B cell (primary cell): ENCODE measurements at regions not wholly inside any gene's neighbourhood (a gene's known extent, or its start where the extent isn't known, plus 50 kb on each side); places are given as distances from the start of the nearest gene placed in this dataset.

Source experiments
- ATAC-seq: fragments of 200-7000 bp; cut with Tn5 transposase; one replicate; pipeline ENCODE4 v1.10.0; 2021; ENCODE audit warnings: low read depth, mild to moderate bottlenecking, moderate number of reproducible peaks, moderate library complexity
- CTCF ChIA-PET: fragments of 350-600 bp; sonication (Branson Sonifier 250); formaldehyde crosslinking; loops from one replicate; lab custom pipeline; 2021; ENCODE audit warnings: antibody characterized with exemption, inconsistent platforms; lab: Charles Lee
- POLR2A ChIA-PET: fragments of 350-600 bp; sonication (Branson Sonifier 250); formaldehyde crosslinking; loops from one replicate; lab custom pipeline; 2021; ENCODE audit warnings: antibody characterized with exemption; lab: Charles Lee
- DNase-seq: peaks from one replicate; pipeline ENCODE4 v3.0.0; 2013
- H2AFZ ChIP-seq: 2 replicates; pipeline ENCODE4 v1.6.1; 2012; ENCODE audit warnings: mild to moderate bottlenecking, low read depth, low read length; ENCODE audit not compliant: insufficient read depth, poor library complexity, severe bottlenecking
- H3K27ac ChIP-seq, 2 donors: 1 replicate in 1 of 2; 2 replicates in 1 of 2; pipeline ENCODE4 v1.5.1; 2012 to 2013; ENCODE audit warnings: low read length in 2 of 2, mild to moderate bottlenecking in 2 of 2, moderate library complexity in 1 of 2
- H3K27me3 ChIP-seq, 4 experiments: fragments of 200-600 bp in 1 of 4; sonication (generic) in 1 of 4; replicated peaks in 1 of 4; 1 replicate in 2 of 4; 2 replicates in 2 of 4; pipeline versions ENCODE4 v1.6.1 to v1.7.0; 2013 to 2016; ENCODE audit warnings: low read length in 3 of 4, mild to moderate bottlenecking in 2 of 4, mixed read lengths in 1 of 4, moderate library complexity in 1 of 4; ENCODE audit not compliant: insufficient read depth in 4 of 4, control insufficient read depth in 3 of 4; ENCODE audit errors: control extremely low read depth in 1 of 4
- H3K36me3 ChIP-seq, 2 experiments: replicated peaks in 1 of 2; 1 replicate in 1 of 2; 2 replicates in 1 of 2; pipeline versions ENCODE4 v1.6.1 to v1.7.1; 2013; ENCODE audit warnings: low read length in 1 of 2; ENCODE audit not compliant: insufficient read depth in 2 of 2, control insufficient read depth in 1 of 2; ENCODE audit errors: control extremely low read depth in 1 of 2, extremely low read depth in 1 of 2
- H3K4me1 ChIP-seq, 2 donors: fragments of 200-600 bp in 1 of 2; sonication (generic) in 1 of 2; 1 replicate in 1 of 2; 2 replicates in 1 of 2; pipeline versions ENCODE4 v1.5.1 to v1.6.1; 2013 to 2017; ENCODE audit warnings: low read length in 2 of 2; ENCODE audit not compliant: control insufficient read depth in 2 of 2, insufficient read depth in 2 of 2
- H3K4me2 ChIP-seq: replicated peaks from 2 replicates; pipeline ENCODE3; 2012; ENCODE audit warnings: mild to moderate bottlenecking, low read depth, low read length; ENCODE audit not compliant: poor library complexity, severe bottlenecking
- H3K4me3 ChIP-seq, 5 experiments: fragments of 200-600 bp in 1 of 5; sonication (generic) in 1 of 5; 1 replicate in 3 of 5; 2 replicates in 2 of 5; pipeline versions ENCODE4 v1.5.1 to v1.7.0; 2011 to 2016; ENCODE audit warnings: low read length in 4 of 5, mild to moderate bottlenecking in 4 of 5, low read depth in 2 of 5, control low read depth in 1 of 5, moderate library complexity in 1 of 5; ENCODE audit not compliant: insufficient read depth in 1 of 5; ENCODE audit errors: control extremely low read depth in 1 of 5, extremely low read depth in 1 of 5
- H3K79me2 ChIP-seq: fragments of 200-600 bp; sonication (generic); one replicate; pipeline ENCODE4 v1.6.0; 2016; ENCODE audit warnings: low read length; ENCODE audit not compliant: control insufficient read depth, insufficient read depth
- H3K9ac ChIP-seq: fragments of 200-600 bp; sonication (generic); 2 replicates; pipeline ENCODE4 v1.6.1; 2017; ENCODE audit warnings: mild to moderate bottlenecking, low read length, moderate library complexity
- H3K9me3 ChIP-seq, 3 donors: one replicate each; pipeline versions ENCODE4 v1.6.1 to v1.7.1; 2013; ENCODE audit warnings: low read length in 2 of 3; ENCODE audit not compliant: control insufficient read depth in 2 of 3, insufficient read depth in 1 of 3; ENCODE audit errors: control extremely low read depth in 1 of 3
- H4K20me1 ChIP-seq: 2 replicates; pipeline ENCODE4 v1.6.0; 2012; ENCODE audit warnings: mild to moderate bottlenecking, low read length; ENCODE audit not compliant: insufficient read depth, control insufficient read depth, poor library complexity, severe bottlenecking
- H3K27ac Mint-ChIP-seq: one replicate; pipeline ENCODE4 v1.8.0; 2021; ENCODE audit warnings: mixed read lengths
- H3K27me3 Mint-ChIP-seq: one replicate; pipeline ENCODE4 v1.8.0; 2021; ENCODE audit warnings: mixed read lengths
- H3K4me1 Mint-ChIP-seq: one replicate; pipeline ENCODE4 v1.8.0; 2021; ENCODE audit warnings: mixed read lengths
- H3K4me3 Mint-ChIP-seq: one replicate; pipeline ENCODE4 v1.8.0; 2021; ENCODE audit warnings: mixed read lengths
- H3K9me3 Mint-ChIP-seq: one replicate; pipeline ENCODE4 v1.8.0; 2022; ENCODE audit warnings: mixed read lengths; ENCODE audit not compliant: insufficient read depth
- EZH2 ChIP-seq: IDR thresholded peaks from 2 replicates; pipeline ENCODE4 v1.6.1; 2012; ENCODE audit warnings: borderline replicate concordance, low read depth, mild to moderate bottlenecking, moderate library complexity, low read length; ENCODE audit not compliant: insufficient read depth, poor library complexity, severe bottlenecking
- WGBS: methylation state at CpG from one replicate; pipeline ENCODE4 v1.1.5; 2013; ENCODE audit warnings: missing lambda C conversion rate; ENCODE audit not compliant: insufficient coverage; 5-methylcytosine and 5-hydroxymethylcytosine counted together
- intact Hi-C: fragments of 100-400 bp; cut with micrococcal nuclease; formaldehyde crosslinking; loops from one replicate; pipeline ENCODE4 v1.10.0; 2022
- TF ChIP-seq, protein P1 (sequence below): fragments of 200-600 bp; IDR thresholded peaks from one replicate; pipeline ENCODE4 v1.8.0; 2022; ENCODE audit warnings: antibody characterized with exemption, mild to moderate bottlenecking

DNA sequence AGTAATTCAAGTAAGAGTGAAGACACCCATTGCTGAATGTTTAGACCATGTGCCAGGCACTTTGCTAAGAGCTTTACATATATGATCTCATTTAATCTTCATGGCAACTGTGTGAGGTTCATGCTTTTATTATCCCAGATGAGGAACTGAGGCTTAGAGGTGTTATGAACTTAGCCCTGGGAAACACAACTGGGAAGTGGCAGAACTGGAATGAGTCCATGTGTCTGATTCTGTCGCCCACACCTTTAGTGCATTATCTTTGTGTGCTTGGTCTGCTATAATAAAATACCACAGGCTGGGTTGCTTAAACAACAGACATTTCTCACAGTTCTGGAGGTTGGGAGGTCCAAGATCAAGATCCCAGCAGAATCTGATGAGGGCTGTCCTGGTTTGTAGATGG is 108.7 kb upstream of the PLET1 start:
- H3K36me3 ChIP-seq = no peaks in the 10 kb centered on the region
- Mint-ChIP-seq H3K27ac (no peak overlapping the region), H3K9me3 (no peaks in the 10 kb centered on the region), H3K27me3 (no peaks in the 10 kb centered on the region), H3K4me3 (no peak overlapping the region), H3K4me1 (no peaks in the 10 kb centered on the region)
- CTCF ChIA-PET = no interaction called here
- H2AFZ ChIP-seq = no peak overlapping the region
- no peak overlapping the region for H3K27ac ChIP-seq
- intact Hi-C loops = no loop called here
- DNase-seq = no peak
- H3K27me3 ChIP-seq = no peaks in the 10 kb centered on the region
- POLR2A ChIA-PET = no interaction called here
- H3K4me1 ChIP-seq = no peaks in the 10 kb centered on the region
- H3K4me3 ChIP-seq = no peak overlapping the region
- ATAC-seq = no peak
- peaks cover 0 to 3% (median 0%) of the 10 kb centered on the region in 3 donors for H3K9me3 ChIP-seq
- H3K4me2 ChIP-seq = no peak overlapping the region
- TF ChIP-seq EZH2 = no peak
- TF ChIP-seq, protein P1, sequence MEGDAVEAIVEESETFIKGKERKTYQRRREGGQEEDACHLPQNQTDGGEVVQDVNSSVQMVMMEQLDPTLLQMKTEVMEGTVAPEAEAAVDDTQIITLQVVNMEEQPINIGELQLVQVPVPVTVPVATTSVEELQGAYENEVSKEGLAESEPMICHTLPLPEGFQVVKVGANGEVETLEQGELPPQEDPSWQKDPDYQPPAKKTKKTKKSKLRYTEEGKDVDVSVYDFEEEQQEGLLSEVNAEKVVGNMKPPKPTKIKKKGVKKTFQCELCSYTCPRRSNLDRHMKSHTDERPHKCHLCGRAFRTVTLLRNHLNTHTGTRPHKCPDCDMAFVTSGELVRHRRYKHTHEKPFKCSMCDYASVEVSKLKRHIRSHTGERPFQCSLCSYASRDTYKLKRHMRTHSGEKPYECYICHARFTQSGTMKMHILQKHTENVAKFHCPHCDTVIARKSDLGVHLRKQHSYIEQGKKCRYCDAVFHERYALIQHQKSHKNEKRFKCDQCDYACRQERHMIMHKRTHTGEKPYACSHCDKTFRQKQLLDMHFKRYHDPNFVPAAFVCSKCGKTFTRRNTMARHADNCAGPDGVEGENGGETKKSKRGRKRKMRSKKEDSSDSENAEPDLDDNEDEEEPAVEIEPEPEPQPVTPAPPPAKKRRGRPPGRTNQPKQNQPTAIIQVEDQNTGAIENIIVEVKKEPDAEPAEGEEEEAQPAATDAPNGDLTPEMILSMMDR = no peak
- H3K9ac ChIP-seq = no peak overlapping the region
- 100% methylated on average over 1 of the region's 1 CpG for WGBS
- H3K79me2 ChIP-seq = no peaks in the 10 kb centered on the region
- no peaks in the 10 kb centered on the region for H4K20me1 ChIP-seq

GRCh38 chr11:112369916-112370315 is 109.3 kb upstream of the PLET1 start:
- intact Hi-C loops = no loop called here
- TF ChIP-seq EZH2 = no peak
- TF ChIP-seq, protein P1 = no peak
- no peak for ATAC-seq

More at GRCh38 chr11:112369916-112370315, 109.3 kb upstream of the PLET1 start:
- H3K9ac ChIP-seq = no peak overlapping the region
- H2AFZ ChIP-seq = no peak overlapping the region
- H3K4me1 ChIP-seq = no peaks in the 10 kb centered on the region
- H3K27me3 ChIP-seq = no peaks in the 10 kb centered on the region
- peaks cover 0 to 3% (median 0%) of the 10 kb centered on the region in 3 donors for H3K9me3 ChIP-seq
- H4K20me1 ChIP-seq = no peaks in the 10 kb centered on the region
- WGBS = 88% methylated on average over 1 of the region's 5 CpGs
- H3K4me2 ChIP-seq = no peak overlapping the region
- no peak overlapping the region for H3K4me3 ChIP-seq
- H3K4me3 Mint-ChIP-seq = no peak overlapping the region
- H3K27ac ChIP-seq = no peak overlapping the region
- DNase-seq = no peak
- H3K4me1 Mint-ChIP-seq = no peaks in the 10 kb centered on the region
- H3K9me3 Mint-ChIP-seq = no peaks in the 10 kb centered on the region
- no peaks in the 10 kb centered on the region for H3K27me3 Mint-ChIP-seq
- POLR2A ChIA-PET = no interaction called here
- no peak overlapping the region for H3K27ac Mint-ChIP-seq
- CTCF ChIA-PET = no interaction called here
- no peaks in the 10 kb centered on the region for H3K79me2 ChIP-seq
- no peaks in the 10 kb centered on the region for H3K36me3 ChIP-seq
